ENCODE measurements at regions not wholly inside any gene's neighbourhood (a gene's known extent, or its start where the extent isn't known, plus 50 kb on each side); places are given as distances from the start of the nearest gene placed in this dataset.
A peak's percentile ranks its signal among the peaks of the same experiment; 100 is the strongest.

- no peak for DNase-seq (ENCODE audit: low read depth)
- Histone ChIP-seq H3K36me3 (ENCODE audit: control insufficient read depth, insufficient read depth, low read length) (no peaks in the 10 kb centered on the region), H3K4me3 (ENCODE audit: low read depth, low read length) (no peak overlapping the region), H3K27me3 (ENCODE audit: control insufficient read depth, insufficient read depth, low read length) (no peaks in the 10 kb centered on the region)
- no peak for FAIRE-seq
- TF ChIP-seq CTCF (IDR thresholded peaks at IDR 0.05; ENCODE audit: insufficient read depth, low read length, severe bottlenecking): no peak
These were observed 59.8 kb upstream of the KDM7A start for GRCh38 chr7:140236626-140237025.

- no peaks in the 10 kb centered on the region for H3K36me3 ChIP-seq (ENCODE audit: control insufficient read depth, insufficient read depth, low read length)
- H3K4me3 ChIP-seq (ENCODE audit: low read depth, low read length): no peak overlapping the region
- H3K27me3 ChIP-seq (ENCODE audit: control insufficient read depth, insufficient read depth, low read length): no peaks in the 10 kb centered on the region
- TF ChIP-seq CTCF (IDR thresholded peaks at IDR 0.05; ENCODE audit: insufficient read depth, low read length, severe bottlenecking): no peak
- FAIRE-seq: no peak
- no peak for DNase-seq (ENCODE audit: low read depth)
These were observed 58.3 kb upstream of the KDM7A start for GRCh38 chr7:140235114-140235513.

GRCh38 chr7:140232957-140233917 lies 56.5 kb upstream of the KDM7A start:
- Histone ChIP-seq H3K4me3 (ENCODE audit: low read depth, low read length) (no peak overlapping the region), H3K36me3 (ENCODE audit: control insufficient read depth, insufficient read depth, low read length) (no peaks in the 10 kb centered on the region), H3K27me3 (ENCODE audit: control insufficient read depth, insufficient read depth, low read length) (no peaks in the 10 kb centered on the region)
- FAIRE-seq (no peak), DNase-seq (ENCODE audit: low read depth) (no peak)
- no peak for TF ChIP-seq CTCF (IDR thresholded peaks at IDR 0.05; ENCODE audit: insufficient read depth, low read length, severe bottlenecking)

- Histone ChIP-seq H3K4me3 (ENCODE audit: low read depth, low read length) (peak overlapping the region; percentile 58), H3K27me3 (ENCODE audit: control insufficient read depth, insufficient read depth, low read length) (no peaks in the 10 kb centered on the region), H3K36me3 (ENCODE audit: control insufficient read depth, insufficient read depth, low read length) (no peaks in the 10 kb centered on the region)
- DNase-seq (ENCODE audit: low read depth) (peak; percentile 61), FAIRE-seq (no peak)
- no peak for TF ChIP-seq CTCF (IDR thresholded peaks at IDR 0.05; ENCODE audit: insufficient read depth, low read length, severe bottlenecking)
These were observed 55.1 kb upstream of the KDM7A start for GRCh38 chr7:140231771-140232491.

GRCh38 chr7:140230861-140231770 lies 54.3 kb upstream of the KDM7A start:
- TF ChIP-seq CTCF (IDR thresholded peaks at IDR 0.05; ENCODE audit: insufficient read depth, low read length, severe bottlenecking): peak; percentile 40
- no peak for FAIRE-seq
- H3K27me3 ChIP-seq (ENCODE audit: control insufficient read depth, insufficient read depth, low read length): no peaks in the 10 kb centered on the region
- no peaks in the 10 kb centered on the region for H3K36me3 ChIP-seq (ENCODE audit: control insufficient read depth, insufficient read depth, low read length)
- peak; percentile 62 for DNase-seq (ENCODE audit: low read depth)
- H3K4me3 ChIP-seq (ENCODE audit: low read depth, low read length): peak overlapping the region; percentile 58

All from bronchial epithelial cell (primary cell).